ENCODE measurements at regions not wholly inside any gene's neighbourhood (a gene's known extent, or its start where the extent isn't known, plus 50 kb on each side); places are given as distances from the start of the nearest gene placed in this dataset.
"Not testable (repeated sequence)": the region's sequence is repeated elsewhere in the genome, so short reads cannot be mapped to it uniquely, and the experiment has no call there.

- no peak for DNase-seq
These were observed 288.3 kb upstream of the AMIGO2 start for GRCh38 chr12:47367912-47368537.

GRCh38 chr12:47366579-47366978 is 286.8 kb upstream of the AMIGO2 start:
- DNase-seq, result no peak

GRCh38 chr12:47366157-47366556 is 286.4 kb upstream of the AMIGO2 start:
- DNase-seq, result no peak

- not testable (repeated sequence) for DNase-seq
These were observed 285.8 kb upstream of the AMIGO2 start for GRCh38 chr12:47365443-47366076.

GRCh38 chr12:47364261-47364660 is 284.5 kb upstream of the AMIGO2 start:
- DNase-seq, result no peak

- no peak for DNase-seq
These were observed 282.5 kb upstream of the AMIGO2 start for GRCh38 chr12:47362126-47362705.

- peak; percentile 24 for DNase-seq
These were observed 281.7 kb upstream of the AMIGO2 start for GRCh38 chr12:47361389-47362021.

GRCh38 chr12:47360771-47361388 is 281.1 kb upstream of the AMIGO2 start:
- peak; percentile 25 for DNase-seq

- no peak for DNase-seq
These were observed 280.3 kb upstream of the AMIGO2 start for GRCh38 chr12:47360093-47360480.

GRCh38 chr12:47359310-47360092 is 279.7 kb upstream of the AMIGO2 start:
- no peak for DNase-seq

GRCh38 chr12:47357006-47357405 is 277.2 kb upstream of the AMIGO2 start:
- DNase-seq, result not testable (repeated sequence)

- no peak for DNase-seq
These were observed 276.5 kb upstream of the AMIGO2 start for GRCh38 chr12:47356129-47356700.

GRCh38 chr12:47353508-47353907 is 273.7 kb upstream of the AMIGO2 start:
- DNase-seq, result no peak

GRCh38 chr12:47352067-47352466 is 272.3 kb upstream of the AMIGO2 start:
- DNase-seq, result no peak

- no peak for DNase-seq
These were observed 271.8 kb upstream of the AMIGO2 start for GRCh38 chr12:47351526-47351925.

- DNase-seq, result no peak
These were observed 270.3 kb upstream of the AMIGO2 start for GRCh38 chr12:47350062-47350408.

GRCh38 chr12:47349137-47350061 is 269.6 kb upstream of the AMIGO2 start:
- DNase-seq, result no peak

GRCh38 chr12:47348206-47348605 is 268.4 kb upstream of the AMIGO2 start:
- no peak for DNase-seq

- no peak for DNase-seq
These were observed 266.7 kb upstream of the AMIGO2 start for GRCh38 chr12:47346251-47347019.
